Ishikawa (cell line): ENCODE measurements at regions not wholly inside any gene's neighbourhood (a gene's known extent, or its start where the extent isn't known, plus 50 kb on each side); places are given as distances from the start of the nearest gene placed in this dataset.
A peak's percentile ranks its signal among the peaks of the same experiment; 100 is the strongest.

ENCODE experiments used
- CEBPB ChIP-seq: IDR thresholded peaks from 2 replicates; pipeline ENCODE4 v1.6.1; 2012
- CREB1 ChIP-seq: IDR thresholded peaks from 2 replicates; pipeline ENCODE4 v1.6.1; 2012; ENCODE audit warnings: low read depth
- EGR1 ChIP-seq: IDR thresholded peaks from 2 replicates; pipeline ENCODE4 v1.6.1; 2012
- EP300 ChIP-seq: IDR thresholded peaks from 2 replicates; pipeline ENCODE4 v1.6.1; 2012; ENCODE audit warnings: borderline replicate concordance
- FOXM1 ChIP-seq: IDR thresholded peaks from 2 replicates; pipeline ENCODE4 v1.6.1; 2012; ENCODE audit warnings: low read depth, borderline replicate concordance
- NFIC ChIP-seq: IDR thresholded peaks from 2 replicates; pipeline ENCODE4 v1.6.1; 2012
- RAD21 ChIP-seq: IDR thresholded peaks from 2 replicates; pipeline ENCODE4 v1.6.1; 2012; ENCODE audit warnings: low read depth
- TAF1 ChIP-seq: IDR thresholded peaks from 2 replicates; pipeline ENCODE4 v1.6.1; 2012; ENCODE audit warnings: low read depth, mild to moderate bottlenecking
- TCF12 ChIP-seq: IDR thresholded peaks from 2 replicates; pipeline ENCODE4 v1.6.1; 2012; ENCODE audit warnings: low read depth
- TEAD4 ChIP-seq: IDR thresholded peaks from 2 replicates; pipeline ENCODE4 v1.6.1; 2012
- YY1 ChIP-seq: IDR thresholded peaks from 2 replicates; pipeline ENCODE4 v1.6.1; 2012; ENCODE audit warnings: low read depth
- ZBTB7A ChIP-seq: IDR thresholded peaks from 2 replicates; pipeline ENCODE4 v1.6.1; 2012; ENCODE audit warnings: low read depth
- TF ChIP-seq, protein P1 (sequence below): IDR thresholded peaks from 2 replicates; pipeline ENCODE4 v1.6.1; 2012; ENCODE audit warnings: low read depth, mild to moderate bottlenecking
- TF ChIP-seq, protein P2 (sequence below): IDR thresholded peaks from 2 replicates; pipeline ENCODE4 v1.6.1; 2012
- TF ChIP-seq, protein P3 (sequence below): IDR thresholded peaks from 2 replicates; pipeline ENCODE4 v1.6.1; 2012

DNA sequence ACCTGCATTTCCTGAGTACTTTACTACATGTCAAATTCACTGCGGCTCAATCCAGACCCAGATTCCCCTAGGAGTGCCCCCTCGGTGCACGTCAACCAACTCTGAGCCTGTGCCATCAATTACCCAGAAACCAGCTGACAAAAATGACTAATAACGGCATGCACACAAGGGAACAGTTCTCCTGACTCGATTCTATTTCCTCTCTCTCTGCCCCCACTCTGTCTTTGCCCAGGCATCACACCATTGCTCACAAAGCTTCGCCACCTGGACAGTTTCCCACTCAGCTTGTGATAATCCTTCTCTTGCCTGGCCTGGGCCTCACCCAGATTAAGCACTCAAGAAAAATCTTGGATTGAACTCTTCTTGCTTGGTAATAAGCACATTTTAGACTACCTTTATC, 115.3 kb upstream of the NDUFV2 start:
- TF ChIP-seq CEBPB (no peak), RAD21 (no peak), CREB1 (no peak), FOXM1 (no peak), TCF12 (no peak), EP300 (no peak), YY1 (no peak), NFIC (no peak), TAF1 (no peak), ZBTB7A (no peak), TEAD4 (no peak), EGR1 (no peak)
- TF ChIP-seq, protein P1, sequence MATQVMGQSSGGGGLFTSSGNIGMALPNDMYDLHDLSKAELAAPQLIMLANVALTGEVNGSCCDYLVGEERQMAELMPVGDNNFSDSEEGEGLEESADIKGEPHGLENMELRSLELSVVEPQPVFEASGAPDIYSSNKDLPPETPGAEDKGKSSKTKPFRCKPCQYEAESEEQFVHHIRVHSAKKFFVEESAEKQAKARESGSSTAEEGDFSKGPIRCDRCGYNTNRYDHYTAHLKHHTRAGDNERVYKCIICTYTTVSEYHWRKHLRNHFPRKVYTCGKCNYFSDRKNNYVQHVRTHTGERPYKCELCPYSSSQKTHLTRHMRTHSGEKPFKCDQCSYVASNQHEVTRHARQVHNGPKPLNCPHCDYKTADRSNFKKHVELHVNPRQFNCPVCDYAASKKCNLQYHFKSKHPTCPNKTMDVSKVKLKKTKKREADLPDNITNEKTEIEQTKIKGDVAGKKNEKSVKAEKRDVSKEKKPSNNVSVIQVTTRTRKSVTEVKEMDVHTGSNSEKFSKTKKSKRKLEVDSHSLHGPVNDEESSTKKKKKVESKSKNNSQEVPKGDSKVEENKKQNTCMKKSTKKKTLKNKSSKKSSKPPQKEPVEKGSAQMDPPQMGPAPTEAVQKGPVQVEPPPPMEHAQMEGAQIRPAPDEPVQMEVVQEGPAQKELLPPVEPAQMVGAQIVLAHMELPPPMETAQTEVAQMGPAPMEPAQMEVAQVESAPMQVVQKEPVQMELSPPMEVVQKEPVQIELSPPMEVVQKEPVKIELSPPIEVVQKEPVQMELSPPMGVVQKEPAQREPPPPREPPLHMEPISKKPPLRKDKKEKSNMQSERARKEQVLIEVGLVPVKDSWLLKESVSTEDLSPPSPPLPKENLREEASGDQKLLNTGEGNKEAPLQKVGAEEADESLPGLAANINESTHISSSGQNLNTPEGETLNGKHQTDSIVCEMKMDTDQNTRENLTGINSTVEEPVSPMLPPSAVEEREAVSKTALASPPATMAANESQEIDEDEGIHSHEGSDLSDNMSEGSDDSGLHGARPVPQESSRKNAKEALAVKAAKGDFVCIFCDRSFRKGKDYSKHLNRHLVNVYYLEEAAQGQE, result no peak
- TF ChIP-seq, protein P2, sequence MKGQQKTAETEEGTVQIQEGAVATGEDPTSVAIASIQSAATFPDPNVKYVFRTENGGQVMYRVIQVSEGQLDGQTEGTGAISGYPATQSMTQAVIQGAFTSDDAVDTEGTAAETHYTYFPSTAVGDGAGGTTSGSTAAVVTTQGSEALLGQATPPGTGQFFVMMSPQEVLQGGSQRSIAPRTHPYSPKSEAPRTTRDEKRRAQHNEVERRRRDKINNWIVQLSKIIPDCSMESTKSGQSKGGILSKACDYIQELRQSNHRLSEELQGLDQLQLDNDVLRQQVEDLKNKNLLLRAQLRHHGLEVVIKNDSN, result no peak
- TF ChIP-seq, protein P3, sequence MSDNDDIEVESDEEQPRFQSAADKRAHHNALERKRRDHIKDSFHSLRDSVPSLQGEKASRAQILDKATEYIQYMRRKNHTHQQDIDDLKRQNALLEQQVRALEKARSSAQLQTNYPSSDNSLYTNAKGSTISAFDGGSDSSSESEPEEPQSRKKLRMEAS, result no peak

DNA sequence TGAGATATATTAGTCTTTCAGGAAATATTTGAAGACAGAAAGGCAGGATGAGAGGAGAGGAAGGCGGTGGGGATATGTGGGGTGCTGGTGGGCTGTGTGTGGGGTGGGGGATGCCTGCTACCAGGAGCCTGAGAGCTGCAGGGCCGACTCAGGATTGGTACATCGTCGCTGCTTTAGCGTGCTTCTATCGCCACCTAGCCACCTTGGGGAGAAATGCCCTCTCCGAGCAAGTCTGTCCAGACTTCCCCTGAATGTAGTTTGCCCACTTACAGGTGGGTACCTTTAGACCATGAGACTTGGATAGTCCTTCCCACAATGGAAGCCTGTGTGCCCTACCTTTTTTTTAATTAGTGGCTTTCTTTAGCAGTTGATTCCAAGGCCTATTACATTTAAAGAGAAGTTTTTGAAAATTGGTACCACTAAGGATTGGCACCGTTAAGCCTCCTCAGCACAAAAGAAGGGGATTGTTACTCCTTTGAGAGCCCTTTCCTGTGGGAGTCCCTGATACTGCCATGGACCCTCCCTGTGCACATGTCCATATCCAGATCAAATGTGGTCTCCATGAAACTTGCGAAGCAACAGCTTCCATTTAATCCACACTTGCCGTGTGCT, 114.1 kb upstream of the NDUFV2 start:
- TF ChIP-seq RAD21 (peak; percentile 94), TAF1 (no peak)

DNA sequence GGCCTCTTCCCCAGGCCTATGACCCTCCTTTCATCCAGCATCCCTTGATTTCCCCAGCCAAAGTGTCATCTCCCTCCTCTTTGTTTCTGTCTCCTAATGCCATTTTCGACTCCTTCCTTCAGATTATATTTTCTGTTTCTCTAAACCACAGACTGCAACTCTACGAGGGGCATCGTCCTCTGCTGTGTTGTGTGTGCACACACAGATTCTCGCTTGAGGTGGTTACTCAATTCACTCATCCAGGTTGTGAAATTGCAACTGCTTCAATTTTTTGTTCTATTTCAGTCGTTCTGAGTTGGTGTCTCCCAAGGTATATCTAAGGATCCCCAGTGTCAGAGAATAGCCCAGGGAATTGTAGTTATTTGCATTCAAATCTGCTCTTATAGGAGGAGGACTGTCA, 113.5 kb upstream of the NDUFV2 start:
- TF ChIP-seq TEAD4 (no peak), TCF12 (no peak), EP300 (no peak), TAF1 (no peak), ZBTB7A (no peak), NFIC (no peak), YY1 (no peak), CEBPB (no peak)
- TF ChIP-seq, protein P2, result no peak
- TF ChIP-seq, protein P1, result no peak
- TF ChIP-seq, protein P3, result no peak

DNA sequence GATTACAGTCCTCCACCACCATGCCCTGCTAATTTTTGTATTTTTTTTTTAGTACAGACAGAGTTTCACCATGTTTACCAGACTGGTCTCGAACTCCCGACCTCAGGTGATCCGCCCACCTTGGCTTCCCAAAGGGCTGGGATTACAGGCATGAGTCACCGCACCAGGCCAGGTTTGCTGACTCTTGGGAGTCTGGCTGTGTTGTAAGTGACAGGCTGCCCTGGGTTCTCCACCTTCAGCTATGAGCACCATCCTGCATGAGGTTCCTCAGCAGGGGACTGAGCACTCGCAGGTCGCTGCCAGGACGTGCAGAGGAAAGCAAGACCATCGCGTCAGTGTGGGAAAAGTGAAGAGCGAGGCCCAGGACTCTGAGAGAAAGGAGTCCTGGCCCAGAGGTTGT, 112.6 kb upstream of the NDUFV2 start:
- TF ChIP-seq, protein P3, result no peak
- no peak for TF ChIP-seq TCF12
- TF ChIP-seq, protein P1, result no peak
- TF ChIP-seq EGR1, result no peak
- TF ChIP-seq CEBPB, result no peak
- no peak for TF ChIP-seq EP300
- no peak for TF ChIP-seq YY1
- TF ChIP-seq NFIC, result no peak
- no peak for TF ChIP-seq ZBTB7A
- no peak for TF ChIP-seq TAF1
- no peak for TF ChIP-seq CREB1
- TF ChIP-seq TEAD4, result no peak
- TF ChIP-seq FOXM1, result no peak
- TF ChIP-seq RAD21, result no peak
- TF ChIP-seq, protein P2, result no peak
